Breast epithelium (tissue), 3 donors: ENCODE measurements at regions not wholly inside any gene's neighbourhood (a gene's known extent, or its start where the extent isn't known, plus 50 kb on each side); places are given as distances from the start of the nearest gene placed in this dataset.

Source experiments
- POLR2A ChIP-seq: fragments of 450-650 bp; IDR thresholded peaks from one replicate; pipeline ENCODE4 v1.6.1; 2016; ENCODE audit warnings: antibody characterized with exemption, mild to moderate bottlenecking, moderate library complexity
- POLR2AphosphoS5 ChIP-seq, 3 donors: sonication (generic); formaldehyde crosslinking; IDR thresholded peaks; one replicate each; pipeline ENCODE4 v1.6.1; 2017; ENCODE audit warnings: antibody characterized with exemption in 3 of 3
- TF ChIP-seq, protein P1 (sequence below), 3 donors: fragments of 450-650 bp; IDR thresholded peaks; one replicate each; pipeline ENCODE4 v1.5.1; 2016 to 2017; ENCODE audit warnings: antibody characterized with exemption in 3 of 3, mild to moderate bottlenecking in 3 of 3, moderate library complexity in 3 of 3

GRCh38 chr13:58018865-58019264 is 387.3 kb downstream of the PCDH17 start:
- TF ChIP-seq POLR2AphosphoS5 (IDR thresholded peaks at IDR 0.05), result no peak
- TF ChIP-seq, protein P1, sequence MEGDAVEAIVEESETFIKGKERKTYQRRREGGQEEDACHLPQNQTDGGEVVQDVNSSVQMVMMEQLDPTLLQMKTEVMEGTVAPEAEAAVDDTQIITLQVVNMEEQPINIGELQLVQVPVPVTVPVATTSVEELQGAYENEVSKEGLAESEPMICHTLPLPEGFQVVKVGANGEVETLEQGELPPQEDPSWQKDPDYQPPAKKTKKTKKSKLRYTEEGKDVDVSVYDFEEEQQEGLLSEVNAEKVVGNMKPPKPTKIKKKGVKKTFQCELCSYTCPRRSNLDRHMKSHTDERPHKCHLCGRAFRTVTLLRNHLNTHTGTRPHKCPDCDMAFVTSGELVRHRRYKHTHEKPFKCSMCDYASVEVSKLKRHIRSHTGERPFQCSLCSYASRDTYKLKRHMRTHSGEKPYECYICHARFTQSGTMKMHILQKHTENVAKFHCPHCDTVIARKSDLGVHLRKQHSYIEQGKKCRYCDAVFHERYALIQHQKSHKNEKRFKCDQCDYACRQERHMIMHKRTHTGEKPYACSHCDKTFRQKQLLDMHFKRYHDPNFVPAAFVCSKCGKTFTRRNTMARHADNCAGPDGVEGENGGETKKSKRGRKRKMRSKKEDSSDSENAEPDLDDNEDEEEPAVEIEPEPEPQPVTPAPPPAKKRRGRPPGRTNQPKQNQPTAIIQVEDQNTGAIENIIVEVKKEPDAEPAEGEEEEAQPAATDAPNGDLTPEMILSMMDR (IDR thresholded peaks at IDR 0.05), result no peak
- no peak for TF ChIP-seq POLR2A
